ENCODE measurements at regions not wholly inside any gene's neighbourhood (a gene's known extent, or its start where the extent isn't known, plus 50 kb on each side); places are given as distances from the start of the nearest gene placed in this dataset.

- Mint-ChIP-seq H3K27ac (no peak overlapping the region), H3K4me3 (no peak overlapping the region), H3K36me3 (peaks cover 4% of the 10 kb centered on the region), H3K27me3 (ENCODE audit: low read depth) (no peaks in the 10 kb centered on the region), H3K9me3 (peaks cover 18% of the 10 kb centered on the region), H3K4me1 (peaks cover 2% of the 10 kb centered on the region)
- no peak for TF ChIP-seq CTCF (IDR thresholded peaks at IDR 0.05; ENCODE audit: unreplicated experiment)
- DNase-seq (ENCODE audit: low spot score in 2 of 2, unreplicated experiment in 2 of 2), result no peak
These were observed 76.1 kb upstream of the IRF2BP2 start for GRCh38 chr1:234686035-234686434.

GRCh38 chr1:234684856-234685255, 74.9 kb upstream of the IRF2BP2 start:
- peaks cover 2% of the 10 kb centered on the region for H3K4me1 Mint-ChIP-seq
- peaks cover 18% of the 10 kb centered on the region for H3K9me3 Mint-ChIP-seq
- peaks cover 4% of the 10 kb centered on the region for H3K36me3 Mint-ChIP-seq
- no peak overlapping the region for H3K4me3 Mint-ChIP-seq
- no peak for TF ChIP-seq CTCF (IDR thresholded peaks at IDR 0.05; ENCODE audit: unreplicated experiment)
- DNase-seq (ENCODE audit: low spot score in 2 of 2, unreplicated experiment in 2 of 2), result no peak
- no peaks in the 10 kb centered on the region for H3K27me3 Mint-ChIP-seq (ENCODE audit: low read depth)
- no peak overlapping the region for H3K27ac Mint-ChIP-seq

- Mint-ChIP-seq H3K27me3 (ENCODE audit: low read depth) (no peaks in the 10 kb centered on the region), H3K27ac (no peak overlapping the region), H3K36me3 (peaks cover 4% of the 10 kb centered on the region), H3K4me1 (peaks cover 2% of the 10 kb centered on the region), H3K4me3 (no peak overlapping the region), H3K9me3 (peaks cover 18% of the 10 kb centered on the region)
- no peak for DNase-seq (ENCODE audit: low spot score in 2 of 2, unreplicated experiment in 2 of 2)
- no peak for TF ChIP-seq CTCF (IDR thresholded peaks at IDR 0.05; ENCODE audit: unreplicated experiment)
These were observed 74.1 kb upstream of the IRF2BP2 start for GRCh38 chr1:234683861-234684632.

GRCh38 chr1:234683127-234683860, 73.3 kb upstream of the IRF2BP2 start:
- H3K4me3 Mint-ChIP-seq, result no peak overlapping the region
- peaks cover 18% of the 10 kb centered on the region for H3K9me3 Mint-ChIP-seq
- H3K36me3 Mint-ChIP-seq, result peaks cover 4% of the 10 kb centered on the region
- peaks cover 2% of the 10 kb centered on the region for H3K4me1 Mint-ChIP-seq
- no peak for DNase-seq (ENCODE audit: low spot score in 2 of 2, unreplicated experiment in 2 of 2)
- TF ChIP-seq CTCF (IDR thresholded peaks at IDR 0.05; ENCODE audit: unreplicated experiment), result no peak
- H3K27me3 Mint-ChIP-seq (ENCODE audit: low read depth), result no peaks in the 10 kb centered on the region
- no peak overlapping the region for H3K27ac Mint-ChIP-seq

- Mint-ChIP-seq H3K9me3 (peaks cover 13% of the 10 kb centered on the region), H3K4me1 (peaks cover 2% of the 10 kb centered on the region), H3K27ac (no peak overlapping the region), H3K4me3 (no peak overlapping the region), H3K27me3 (ENCODE audit: low read depth) (no peaks in the 10 kb centered on the region), H3K36me3 (peaks cover 4% of the 10 kb centered on the region)
- DNase-seq (ENCODE audit: low spot score in 2 of 2, unreplicated experiment in 2 of 2), result no peak
- no peak for TF ChIP-seq CTCF (IDR thresholded peaks at IDR 0.05; ENCODE audit: unreplicated experiment)
These were observed 72.0 kb upstream of the IRF2BP2 start for GRCh38 chr1:234681990-234682389.
